NCI-H1417 treated with DMSO at 0.1 percent for 48 hours (cell line): ENCODE measurements at regions not wholly inside any gene's neighbourhood (a gene's known extent, or its start where the extent isn't known, plus 50 kb on each side); places are given as distances from the start of the nearest gene placed in this dataset.

Experiments used
- DNase-seq: peaks from one replicate; lab custom pipeline; 2025; lab: John Stamatoyannopoulos, UW

DNA sequence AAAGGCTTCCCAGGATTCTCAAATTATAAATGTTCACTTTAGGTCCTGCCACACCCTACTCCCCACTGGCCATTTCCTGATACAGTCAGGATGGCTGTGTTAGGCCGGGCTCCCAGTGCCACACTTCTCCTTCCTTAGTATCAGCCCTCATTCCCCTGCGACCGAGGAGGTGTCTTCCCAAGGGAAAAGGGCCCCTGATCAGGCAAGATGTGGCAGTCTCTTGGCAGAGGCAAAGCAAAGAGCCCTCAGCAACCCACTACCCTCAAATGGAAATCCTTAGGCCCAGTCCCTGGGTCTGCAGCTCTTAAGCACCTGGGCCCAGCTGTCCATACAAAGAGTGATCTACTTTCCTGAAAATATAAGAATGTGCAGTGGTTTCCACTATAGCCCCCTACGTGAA, 96.5 kb upstream of the VASH1 start:
- DNase-seq, result no peak

GRCh38 chr14:76666746-76667145, 94.5 kb upstream of the VASH1 start:
- no peak for DNase-seq

DNA sequence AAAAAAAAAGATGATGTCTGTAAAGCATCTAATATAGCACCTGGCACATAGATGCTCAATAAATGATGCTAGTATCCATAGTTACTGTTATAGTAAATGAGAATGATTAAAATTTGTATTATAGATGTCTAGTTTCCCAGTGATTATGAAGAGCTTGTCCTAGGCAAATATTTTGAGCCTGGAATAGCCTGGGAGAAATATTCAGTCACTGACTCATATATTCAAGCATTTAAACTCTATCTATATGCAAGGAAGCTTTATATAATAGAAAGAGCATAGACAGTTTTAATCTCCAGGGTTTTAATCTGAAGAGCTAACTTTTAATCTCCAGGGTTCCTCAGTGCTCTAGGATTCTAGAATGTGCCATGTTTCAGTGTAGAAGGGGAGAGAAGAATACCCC, 91.5 kb upstream of the VASH1 start:
- DNase-seq, result no peak

DNA sequence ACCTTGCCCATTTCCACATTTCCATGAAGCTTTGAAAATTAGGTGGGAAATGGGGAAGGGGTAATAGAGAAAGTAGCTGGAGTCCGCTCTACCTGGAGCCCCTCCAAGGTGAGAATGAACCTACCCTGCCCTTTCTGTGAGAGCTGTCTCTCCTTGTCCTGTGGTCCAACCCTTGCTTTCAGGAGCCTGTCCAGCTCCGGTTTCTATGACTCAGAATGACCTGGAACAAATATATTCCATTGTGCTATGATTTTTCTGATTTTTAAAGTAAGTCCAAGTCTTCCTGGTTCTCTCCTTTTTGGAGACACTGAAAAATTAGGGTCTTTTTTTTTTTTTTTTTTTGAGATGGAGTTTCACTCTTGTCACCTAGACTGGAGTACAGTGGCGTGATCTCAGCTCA, 89.1 kb upstream of the VASH1 start:
- no peak for DNase-seq

DNA sequence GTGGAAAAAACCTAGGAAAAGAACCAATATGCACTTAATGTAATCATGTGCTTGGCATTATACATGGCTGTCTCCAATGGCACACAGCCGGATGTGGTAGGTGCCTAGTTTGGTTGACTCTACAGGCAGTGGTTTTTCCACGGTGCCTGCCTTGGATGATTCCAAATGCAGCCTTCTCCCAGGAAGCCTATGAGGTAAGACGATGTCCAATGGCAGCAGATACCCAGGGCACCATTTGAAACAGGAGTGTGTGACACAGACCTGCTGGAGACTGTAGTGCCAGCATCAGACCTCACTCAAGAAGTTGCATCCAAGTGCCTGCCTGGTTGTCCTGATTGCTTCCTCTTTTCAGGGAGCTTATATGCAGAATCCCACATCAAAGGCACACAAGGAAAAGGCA, 88.0 kb upstream of the VASH1 start:
- DNase-seq, result no peak

GRCh38 chr14:76675046-76675445, 86.2 kb upstream of the VASH1 start:
- no peak for DNase-seq

DNA sequence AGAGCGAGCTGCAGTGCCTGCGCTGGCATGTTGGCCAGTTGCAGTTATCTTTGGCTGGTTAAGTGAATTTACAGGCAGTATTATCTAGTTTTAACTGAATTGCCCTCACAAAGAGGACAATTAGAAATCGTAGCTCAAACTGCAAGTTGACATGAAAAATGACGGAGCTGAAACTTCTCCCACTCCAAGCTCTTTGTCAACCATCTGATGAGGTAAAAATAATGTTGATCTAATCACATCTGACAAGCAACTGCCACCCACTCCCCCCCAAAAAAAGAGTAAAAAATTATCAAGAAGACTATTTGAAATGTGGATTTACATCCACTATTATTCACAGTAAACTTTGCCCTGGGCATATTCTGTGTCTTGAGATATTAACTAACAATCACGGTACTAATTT, 84.7 kb upstream of the VASH1 start:
- DNase-seq, result no peak

DNA sequence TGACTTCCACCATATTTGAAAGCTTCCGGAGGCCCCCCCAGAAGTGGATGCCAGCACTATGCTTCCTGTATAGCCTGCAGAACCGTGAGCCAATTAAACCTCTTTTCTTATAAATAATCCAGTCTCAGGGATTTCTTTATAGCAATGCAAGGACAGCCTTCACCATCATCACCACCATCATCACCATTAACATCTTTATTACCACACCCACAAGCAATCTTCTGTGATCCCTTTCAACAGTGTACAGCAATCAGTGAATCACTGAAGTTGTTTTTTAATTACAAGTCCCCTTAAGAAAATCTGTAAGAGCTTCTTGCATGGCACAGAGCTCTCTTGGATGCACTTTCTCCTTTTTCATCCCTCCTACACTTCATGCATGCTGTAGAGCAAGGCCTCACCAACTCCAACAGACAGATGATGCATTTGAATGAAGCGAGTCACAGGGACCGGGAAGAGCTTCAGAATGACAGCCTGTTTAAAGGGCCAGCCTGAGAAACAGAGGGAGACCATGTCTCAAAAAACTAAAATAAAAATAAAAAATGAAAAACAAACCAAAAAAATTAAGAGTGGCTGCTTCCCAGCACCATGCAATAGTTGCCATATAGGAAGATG, 83.6 kb upstream of the VASH1 start:
- no peak for DNase-seq

DNA sequence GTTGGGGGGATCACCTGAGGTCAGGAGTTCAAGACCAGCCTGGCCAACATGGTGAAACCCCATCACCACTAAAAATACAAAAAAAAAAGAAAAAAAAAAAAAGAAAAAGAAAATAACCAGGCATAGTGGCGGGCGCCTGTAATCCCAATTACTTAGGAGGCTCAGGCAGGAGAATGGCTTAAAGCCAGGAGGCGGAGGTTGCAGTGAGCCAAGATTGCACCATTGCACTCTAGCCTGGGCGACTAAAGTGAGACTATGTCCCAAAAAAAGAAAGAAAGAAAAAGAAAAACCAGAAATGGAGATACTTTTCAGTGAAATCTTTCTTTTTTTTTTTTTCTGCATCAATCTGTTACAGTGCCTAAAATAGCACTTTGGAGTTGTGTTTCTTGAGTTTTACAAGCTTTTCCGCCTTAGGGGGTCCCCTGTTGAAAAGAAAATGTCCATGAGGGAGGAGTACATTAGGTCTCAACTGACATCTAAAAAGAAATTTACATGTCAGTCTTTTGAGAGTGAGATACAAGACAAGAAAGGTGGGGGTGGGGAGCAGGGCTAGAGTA, 82.9 kb upstream of the VASH1 start:
- DNase-seq, result no peak

- DNase-seq, result no peak
These were observed 78.9 kb upstream of the VASH1 start for GRCh38 chr14:76682367-76682766.

GRCh38 chr14:76686646-76687045, 74.6 kb upstream of the VASH1 start:
- no peak for DNase-seq

DNA sequence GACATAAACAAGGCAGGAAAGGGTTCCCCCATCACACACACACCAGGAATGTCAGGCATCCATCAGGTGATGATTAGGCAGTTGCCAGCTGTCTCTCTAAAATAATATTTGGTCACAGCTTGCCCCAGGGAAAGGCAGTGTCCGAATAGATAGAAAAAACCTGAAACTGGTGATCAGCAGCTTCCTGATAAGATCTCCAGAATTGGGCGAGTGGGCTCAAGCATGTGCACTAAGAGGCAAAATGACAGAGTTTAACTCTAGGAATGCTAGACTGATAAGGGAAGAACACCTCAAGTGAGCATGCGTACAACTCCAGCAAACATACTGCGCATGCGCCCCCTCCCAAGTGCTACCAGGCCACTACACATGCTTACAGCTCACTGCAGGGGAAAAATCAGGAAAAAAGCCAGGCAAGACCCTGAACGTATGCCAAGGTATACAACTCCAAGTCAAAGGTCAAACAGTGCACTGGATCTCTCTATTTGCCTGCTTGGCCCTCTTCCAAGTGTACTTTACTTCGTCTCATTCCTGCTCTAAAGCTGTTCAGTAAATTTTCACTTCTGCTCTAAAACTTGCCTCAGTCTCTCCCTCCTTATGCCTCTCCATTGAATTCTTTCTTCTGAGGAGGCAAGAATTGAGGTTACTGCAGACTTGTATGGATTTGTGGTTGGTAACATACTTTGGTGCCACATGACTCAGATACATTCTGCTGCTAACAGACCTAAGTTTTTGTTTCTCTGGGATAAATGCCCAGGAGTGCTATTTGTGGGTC, 73.5 kb upstream of the VASH1 start:
- DNase-seq, result no peak

GRCh38 chr14:76688383-76688671, 72.9 kb upstream of the VASH1 start:
- no peak for DNase-seq

DNA sequence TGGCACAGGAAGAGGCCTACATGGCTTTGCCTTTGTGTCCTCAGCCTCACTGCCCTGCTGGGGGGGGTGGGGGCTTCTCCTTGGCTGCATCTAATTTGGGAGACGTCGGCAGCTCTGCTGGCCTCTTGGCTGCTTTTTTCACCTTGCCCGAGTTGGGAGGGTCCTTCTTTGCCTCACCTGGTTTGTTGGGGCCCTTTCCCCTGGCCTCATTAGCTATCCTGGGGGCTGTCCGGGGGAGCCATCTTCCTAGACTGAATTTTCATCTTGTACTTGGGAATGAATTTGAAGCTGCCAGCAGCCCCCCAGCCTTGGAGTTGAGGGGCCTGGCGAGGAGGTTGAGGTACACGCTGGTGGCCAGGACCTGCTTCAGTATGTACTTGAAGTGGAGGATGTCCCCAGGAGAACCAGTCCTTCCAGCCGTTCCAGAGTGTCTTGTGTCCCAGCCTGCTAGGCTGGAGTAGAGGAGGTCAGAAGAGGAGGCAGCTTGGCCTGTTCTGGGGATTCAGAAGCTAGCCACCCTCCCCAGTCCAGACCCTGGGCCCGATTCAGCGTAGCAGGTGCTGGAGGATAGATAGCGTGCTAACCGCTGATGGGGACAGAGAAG, 70.7 kb upstream of the VASH1 start:
- DNase-seq, result no peak

- DNase-seq, result no peak
These were observed 67.2 kb upstream of the VASH1 start for GRCh38 chr14:76694106-76694505.

- no peak for DNase-seq
These were observed 65.9 kb upstream of the VASH1 start for GRCh38 chr14:76695263-76695920.

DNA sequence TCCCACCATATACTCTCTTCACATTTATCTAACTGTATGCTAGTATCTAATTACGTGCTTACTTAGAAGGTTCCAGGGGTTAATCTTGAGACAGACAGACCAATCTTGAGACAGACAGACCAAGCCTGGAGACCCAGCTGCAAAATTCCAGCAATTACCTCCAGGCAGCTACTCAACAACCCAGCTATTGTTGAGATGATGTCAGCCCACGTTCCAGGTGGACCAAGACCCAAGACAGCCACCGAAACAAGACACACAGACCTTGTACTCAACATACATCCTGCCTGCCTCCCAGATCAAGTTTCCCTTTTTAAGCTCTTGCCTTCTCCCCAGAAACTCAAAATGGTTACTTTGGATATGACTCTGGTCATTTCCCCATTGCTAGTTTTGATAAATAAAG, 64.9 kb upstream of the VASH1 start:
- no peak for DNase-seq

GRCh38 chr14:76696791-76697190, 64.5 kb upstream of the VASH1 start:
- DNase-seq, result no peak

GRCh38 chr14:76697246-76697905, 63.9 kb upstream of the VASH1 start:
- no peak for DNase-seq

GRCh38 chr14:76698191-76698590, 63.1 kb upstream of the VASH1 start:
- DNase-seq, result no peak

GRCh38 chr14:76698631-76699030, 62.6 kb upstream of the VASH1 start:
- DNase-seq, result no peak

- DNase-seq, result no peak
These were observed 61.9 kb upstream of the VASH1 start for GRCh38 chr14:76699209-76699938.
